Esophagus squamous epithelium (tissue), 4 donors: ENCODE measurements at regions not wholly inside any gene's neighbourhood (a gene's known extent, or its start where the extent isn't known, plus 50 kb on each side); places are given as distances from the start of the nearest gene placed in this dataset.

Experiments
- CTCF ChIP-seq, 6 experiments: fragments of 450-650 bp in 4 of 6; fragments of 200-600 bp in 2 of 6; sonication (generic) in 2 of 6; IDR thresholded peaks; one replicate each; pipeline ENCODE4 v1.5.1; 2016 to 2019; ENCODE audit warnings: antibody characterized with exemption in 6 of 6, mild to moderate bottlenecking in 4 of 6, moderate library complexity in 4 of 6
- POLR2A ChIP-seq, 4 donors: fragments of 450-650 bp; IDR thresholded peaks; one replicate each; pipeline ENCODE4 v1.6.1; 2017; ENCODE audit warnings: antibody characterized with exemption in 4 of 4, mild to moderate bottlenecking in 4 of 4, moderate library complexity in 3 of 4

GRCh38 chr21:16115461-16115860 is 385.7 kb downstream of the USP25 start:
- TF ChIP-seq CTCF (IDR thresholded peaks at IDR 0.05), result no peak
- TF ChIP-seq POLR2A (IDR thresholded peaks at IDR 0.05), result no peak
